GM12892 (cell line): ENCODE measurements at regions not wholly inside any gene's neighbourhood (a gene's known extent, or its start where the extent isn't known, plus 50 kb on each side); places are given as distances from the start of the nearest gene placed in this dataset.

Experiments used
- POLR2A ChIP-seq: IDR thresholded peaks from 2 replicates; pipeline ENCODE4 v1.6.1; 2011; ENCODE audit warnings: low read depth, low read length, control low read depth
- POLR2AphosphoS5 ChIP-seq: IDR thresholded peaks from 2 replicates; pipeline ENCODE4 v1.6.1; 2011; ENCODE audit warnings: low read depth, low read length, control low read depth
- TAF1 ChIP-seq: IDR thresholded peaks from 2 replicates; pipeline ENCODE4 v1.6.1; 2011; ENCODE audit warnings: low read depth, mild to moderate bottlenecking, control low read depth, low read length, borderline replicate concordance

DNA sequence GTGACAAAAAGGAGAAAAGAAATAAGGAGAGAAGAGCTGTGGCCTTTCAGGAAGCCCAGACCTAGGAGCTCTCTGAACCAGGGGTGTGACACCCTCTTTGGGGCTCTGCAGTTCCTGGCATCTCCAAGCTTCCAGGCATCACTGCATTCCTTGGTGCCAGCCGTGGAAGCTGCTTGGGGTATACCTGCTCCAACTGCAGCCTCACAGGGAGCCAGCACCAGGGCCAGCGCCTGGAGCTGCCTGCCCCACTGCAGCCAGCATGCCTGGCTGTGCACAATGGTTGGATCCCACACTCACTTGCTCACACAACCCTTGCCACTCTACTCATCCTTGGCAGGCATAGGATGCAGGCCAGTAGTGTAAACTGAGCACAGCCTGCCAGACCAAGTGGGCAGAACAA, 242.1 kb upstream of the GJE1 start:
- no peak for TF ChIP-seq POLR2A
- no peak for TF ChIP-seq POLR2AphosphoS5
- no peak for TF ChIP-seq TAF1
